ENCODE measurements at regions not wholly inside any gene's neighbourhood (a gene's known extent, or its start where the extent isn't known, plus 50 kb on each side); places are given as distances from the start of the nearest gene placed in this dataset.
"Not testable (repeated sequence)": the region's sequence is repeated elsewhere in the genome, so short reads cannot be mapped to it uniquely, and the experiment has no call there.

- intact Hi-C loops (cut with micrococcal nuclease), result loop anchor here (5.0 to 10.0 kb wide), 2 partner anchors 618 to 846 kb away; no protein-coding TSS in a partner anchor
Observed at GRCh38 chr20:12928755-12929401, 79.9 kb upstream of the SPTLC3 start.

GRCh38 chr20:12936020-12936419, 72.8 kb upstream of the SPTLC3 start:
- intact Hi-C loops (cut with micrococcal nuclease), result no loop called here

- intact Hi-C loops (cut with micrococcal nuclease), result no loop called here
Observed at GRCh38 chr20:12936524-12936923, 72.2 kb upstream of the SPTLC3 start.

GRCh38 chr20:12941025-12941424, 67.7 kb upstream of the SPTLC3 start:
- intact Hi-C loops (cut with micrococcal nuclease), result no loop called here

GRCh38 chr20:12942123-12942522, 66.6 kb upstream of the SPTLC3 start:
- intact Hi-C loops (cut with micrococcal nuclease), result no loop called here

GRCh38 chr20:12946789-12947188, 62.0 kb upstream of the SPTLC3 start:
- intact Hi-C loops (cut with micrococcal nuclease), result no loop called here

GRCh38 chr20:12947691-12948090, 61.1 kb upstream of the SPTLC3 start:
- intact Hi-C loops (cut with micrococcal nuclease), result no loop called here

GRCh38 chr20:12949429-12949980, 59.3 kb upstream of the SPTLC3 start:
- intact Hi-C loops (cut with micrococcal nuclease), result no loop called here

GRCh38 chr20:12954254-12954653, 54.5 kb upstream of the SPTLC3 start:
- intact Hi-C loops (cut with micrococcal nuclease), result not testable (repeated sequence)

GRCh38 chr20:12955611-12956010, 53.2 kb upstream of the SPTLC3 start:
- intact Hi-C loops (cut with micrococcal nuclease), result no loop called here

GRCh38 chr20:12956303-12956702, 52.5 kb upstream of the SPTLC3 start:
- intact Hi-C loops (cut with micrococcal nuclease), result no loop called here

- intact Hi-C loops (cut with micrococcal nuclease), result no loop called here
Observed at GRCh38 chr20:12957968-12958367, 50.8 kb upstream of the SPTLC3 start.
